MM.1S (cell line): ENCODE measurements at regions not wholly inside any gene's neighbourhood (a gene's known extent, or its start where the extent isn't known, plus 50 kb on each side); places are given as distances from the start of the nearest gene placed in this dataset.

ENCODE experiments used
- CTCF ChIP-seq: fragments of 300-600 bp; sonication (generic); IDR thresholded peaks from 2 replicates; pipeline ENCODE4 v1.5.1; 2016; ENCODE audit warnings: antibody characterized with exemption, low read length, mixed read lengths
- EZH2 ChIP-seq: fragments of 300-600 bp; sonication (generic); optimal IDR thresholded peaks from 2 replicates; pipeline ENCODE3; 2017; ENCODE audit warnings: low read depth, mild to moderate bottlenecking, antibody characterized with exemption, low read length, mixed read lengths

GRCh38 chr10:31171402-31172083 is 139.9 kb upstream of the ZNF438 start:
- TF ChIP-seq EZH2 (no peak), CTCF (no peak)
